ENCODE measurements at regions not wholly inside any gene's neighbourhood (a gene's known extent, or its start where the extent isn't known, plus 50 kb on each side); places are given as distances from the start of the nearest gene placed in this dataset.

DNA sequence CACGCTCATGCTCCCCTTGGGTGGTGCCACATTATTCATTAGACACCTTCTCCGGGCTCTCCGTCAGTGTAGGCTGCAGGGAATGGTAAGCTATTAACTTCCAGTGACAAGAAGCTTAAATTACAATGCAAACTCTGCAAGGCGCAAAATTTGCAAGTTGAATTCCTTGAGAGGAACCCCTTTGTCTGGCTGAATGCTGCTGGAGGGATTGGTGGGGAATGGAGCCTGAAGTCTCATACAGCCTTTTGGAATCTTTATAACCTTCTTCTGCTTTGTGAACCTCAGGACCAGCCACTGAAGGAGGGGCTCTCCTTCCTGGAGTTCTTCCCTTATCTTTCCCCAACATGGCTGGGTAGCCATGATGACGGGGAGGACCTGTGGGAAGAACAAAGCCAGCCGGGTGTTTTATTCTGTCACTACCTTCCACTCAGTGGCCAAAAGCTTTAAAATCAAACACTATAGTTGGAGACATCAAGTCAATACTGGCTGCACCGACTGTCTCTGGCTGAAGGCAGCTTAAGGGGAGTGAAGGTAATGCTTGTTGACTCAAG lies 220.9 kb upstream of the EPHA4 start (continued):
- TF ChIP-seq, protein P1, sequence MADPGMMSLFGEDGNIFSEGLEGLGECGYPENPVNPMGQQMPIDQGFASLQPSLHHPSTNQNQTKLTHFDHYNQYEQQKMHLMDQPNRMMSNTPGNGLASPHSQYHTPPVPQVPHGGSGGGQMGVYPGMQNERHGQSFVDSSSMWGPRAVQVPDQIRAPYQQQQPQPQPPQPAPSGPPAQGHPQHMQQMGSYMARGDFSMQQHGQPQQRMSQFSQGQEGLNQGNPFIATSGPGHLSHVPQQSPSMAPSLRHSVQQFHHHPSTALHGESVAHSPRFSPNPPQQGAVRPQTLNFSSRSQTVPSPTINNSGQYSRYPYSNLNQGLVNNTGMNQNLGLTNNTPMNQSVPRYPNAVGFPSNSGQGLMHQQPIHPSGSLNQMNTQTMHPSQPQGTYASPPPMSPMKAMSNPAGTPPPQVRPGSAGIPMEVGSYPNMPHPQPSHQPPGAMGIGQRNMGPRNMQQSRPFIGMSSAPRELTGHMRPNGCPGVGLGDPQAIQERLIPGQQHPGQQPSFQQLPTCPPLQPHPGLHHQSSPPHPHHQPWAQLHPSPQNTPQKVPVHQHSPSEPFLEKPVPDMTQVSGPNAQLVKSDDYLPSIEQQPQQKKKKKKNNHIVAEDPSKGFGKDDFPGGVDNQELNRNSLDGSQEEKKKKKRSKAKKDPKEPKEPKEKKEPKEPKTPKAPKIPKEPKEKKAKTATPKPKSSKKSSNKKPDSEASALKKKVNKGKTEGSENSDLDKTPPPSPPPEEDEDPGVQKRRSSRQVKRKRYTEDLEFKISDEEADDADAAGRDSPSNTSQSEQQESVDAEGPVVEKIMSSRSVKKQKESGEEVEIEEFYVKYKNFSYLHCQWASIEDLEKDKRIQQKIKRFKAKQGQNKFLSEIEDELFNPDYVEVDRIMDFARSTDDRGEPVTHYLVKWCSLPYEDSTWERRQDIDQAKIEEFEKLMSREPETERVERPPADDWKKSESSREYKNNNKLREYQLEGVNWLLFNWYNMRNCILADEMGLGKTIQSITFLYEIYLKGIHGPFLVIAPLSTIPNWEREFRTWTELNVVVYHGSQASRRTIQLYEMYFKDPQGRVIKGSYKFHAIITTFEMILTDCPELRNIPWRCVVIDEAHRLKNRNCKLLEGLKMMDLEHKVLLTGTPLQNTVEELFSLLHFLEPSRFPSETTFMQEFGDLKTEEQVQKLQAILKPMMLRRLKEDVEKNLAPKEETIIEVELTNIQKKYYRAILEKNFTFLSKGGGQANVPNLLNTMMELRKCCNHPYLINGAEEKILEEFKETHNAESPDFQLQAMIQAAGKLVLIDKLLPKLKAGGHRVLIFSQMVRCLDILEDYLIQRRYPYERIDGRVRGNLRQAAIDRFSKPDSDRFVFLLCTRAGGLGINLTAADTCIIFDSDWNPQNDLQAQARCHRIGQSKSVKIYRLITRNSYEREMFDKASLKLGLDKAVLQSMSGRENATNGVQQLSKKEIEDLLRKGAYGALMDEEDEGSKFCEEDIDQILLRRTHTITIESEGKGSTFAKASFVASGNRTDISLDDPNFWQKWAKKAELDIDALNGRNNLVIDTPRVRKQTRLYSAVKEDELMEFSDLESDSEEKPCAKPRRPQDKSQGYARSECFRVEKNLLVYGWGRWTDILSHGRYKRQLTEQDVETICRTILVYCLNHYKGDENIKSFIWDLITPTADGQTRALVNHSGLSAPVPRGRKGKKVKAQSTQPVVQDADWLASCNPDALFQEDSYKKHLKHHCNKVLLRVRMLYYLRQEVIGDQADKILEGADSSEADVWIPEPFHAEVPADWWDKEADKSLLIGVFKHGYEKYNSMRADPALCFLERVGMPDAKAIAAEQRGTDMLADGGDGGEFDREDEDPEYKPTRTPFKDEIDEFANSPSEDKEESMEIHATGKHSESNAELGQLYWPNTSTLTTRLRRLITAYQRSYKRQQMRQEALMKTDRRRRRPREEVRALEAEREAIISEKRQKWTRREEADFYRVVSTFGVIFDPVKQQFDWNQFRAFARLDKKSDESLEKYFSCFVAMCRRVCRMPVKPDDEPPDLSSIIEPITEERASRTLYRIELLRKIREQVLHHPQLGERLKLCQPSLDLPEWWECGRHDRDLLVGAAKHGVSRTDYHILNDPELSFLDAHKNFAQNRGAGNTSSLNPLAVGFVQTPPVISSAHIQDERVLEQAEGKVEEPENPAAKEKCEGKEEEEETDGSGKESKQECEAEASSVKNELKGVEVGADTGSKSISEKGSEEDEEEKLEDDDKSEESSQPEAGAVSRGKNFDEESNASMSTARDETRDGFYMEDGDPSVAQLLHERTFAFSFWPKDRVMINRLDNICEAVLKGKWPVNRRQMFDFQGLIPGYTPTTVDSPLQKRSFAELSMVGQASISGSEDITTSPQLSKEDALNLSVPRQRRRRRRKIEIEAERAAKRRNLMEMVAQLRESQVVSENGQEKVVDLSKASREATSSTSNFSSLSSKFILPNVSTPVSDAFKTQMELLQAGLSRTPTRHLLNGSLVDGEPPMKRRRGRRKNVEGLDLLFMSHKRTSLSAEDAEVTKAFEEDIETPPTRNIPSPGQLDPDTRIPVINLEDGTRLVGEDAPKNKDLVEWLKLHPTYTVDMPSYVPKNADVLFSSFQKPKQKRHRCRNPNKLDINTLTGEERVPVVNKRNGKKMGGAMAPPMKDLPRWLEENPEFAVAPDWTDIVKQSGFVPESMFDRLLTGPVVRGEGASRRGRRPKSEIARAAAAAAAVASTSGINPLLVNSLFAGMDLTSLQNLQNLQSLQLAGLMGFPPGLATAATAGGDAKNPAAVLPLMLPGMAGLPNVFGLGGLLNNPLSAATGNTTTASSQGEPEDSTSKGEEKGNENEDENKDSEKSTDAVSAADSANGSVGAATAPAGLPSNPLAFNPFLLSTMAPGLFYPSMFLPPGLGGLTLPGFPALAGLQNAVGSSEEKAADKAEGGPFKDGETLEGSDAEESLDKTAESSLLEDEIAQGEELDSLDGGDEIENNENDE (IDR thresholded peaks at IDR 0.05; ENCODE audit: insufficient replicate concordance, low read length) = peak; percentile 47
- TF ChIP-seq POLR2AphosphoS5 (IDR thresholded peaks at IDR 0.05; ENCODE audit: low read depth, low read length) = no peak
- no peak for TF ChIP-seq SIX5 (IDR thresholded peaks at IDR 0.05; ENCODE audit: low read depth, low read length)
- peak; percentile 85 for TF ChIP-seq NANOG (IDR thresholded peaks at IDR 0.05; ENCODE audit: insufficient read depth, low read depth, low read length, poor library complexity, severe bottlenecking)
- no peak for TF ChIP-seq CBX5 (IDR thresholded peaks at IDR 0.05; ENCODE audit: low read depth, low read length)
- TF ChIP-seq SP4 (IDR thresholded peaks at IDR 0.05; ENCODE audit: low read length) = no peak
- TF ChIP-seq TAF1 (IDR thresholded peaks at IDR 0.05; ENCODE audit: low read depth, low read length) = no peak
- TF ChIP-seq TCF12 (IDR thresholded peaks at IDR 0.05; ENCODE audit: low read depth, low read length) = no peak
- no peak for TF ChIP-seq ZNF274 (IDR thresholded peaks at IDR 0.05; ENCODE audit: borderline replicate concordance, extremely low read depth, low read length)
- no peak; a peak in 1 of 4 replicates for TF ChIP-seq HDAC2 (IDR thresholded peaks at IDR 0.05; ENCODE audit: borderline replicate concordance in 1 of 2, low read depth in 2 of 2, low read length in 2 of 2)
- peak in 1 of 2 experiments; percentile 1; a peak in 1 of 4 replicates for TF ChIP-seq RAD21 (IDR thresholded peaks at IDR 0.05 in 1 of 2, conservative IDR thresholded peaks at IDR 0.05 in 1 of 2; ENCODE audit: low read depth in 2 of 2, low read length in 2 of 2)
- no peak for TF ChIP-seq TBP (IDR thresholded peaks at IDR 0.05; ENCODE audit: low read depth, low read length)

Data from H1 (cell line).